Ishikawa (cell line): ENCODE measurements at regions not wholly inside any gene's neighbourhood (a gene's known extent, or its start where the extent isn't known, plus 50 kb on each side); places are given as distances from the start of the nearest gene placed in this dataset.

Experiments used
- CEBPB ChIP-seq: IDR thresholded peaks from 2 replicates; pipeline ENCODE4 v1.6.1; 2012
- CREB1 ChIP-seq: IDR thresholded peaks from 2 replicates; pipeline ENCODE4 v1.6.1; 2012; ENCODE audit warnings: low read depth
- EGR1 ChIP-seq: IDR thresholded peaks from 2 replicates; pipeline ENCODE4 v1.6.1; 2012
- EP300 ChIP-seq: IDR thresholded peaks from 2 replicates; pipeline ENCODE4 v1.6.1; 2012; ENCODE audit warnings: borderline replicate concordance
- FOXM1 ChIP-seq: IDR thresholded peaks from 2 replicates; pipeline ENCODE4 v1.6.1; 2012; ENCODE audit warnings: low read depth, borderline replicate concordance
- MAX ChIP-seq: IDR thresholded peaks from 2 replicates; pipeline ENCODE4 v1.6.1; 2012
- NFIC ChIP-seq: IDR thresholded peaks from 2 replicates; pipeline ENCODE4 v1.6.1; 2012
- TEAD4 ChIP-seq: IDR thresholded peaks from 2 replicates; pipeline ENCODE4 v1.6.1; 2012
- ZBTB7A ChIP-seq: IDR thresholded peaks from 2 replicates; pipeline ENCODE4 v1.6.1; 2012; ENCODE audit warnings: low read depth

- TF ChIP-seq ZBTB7A (no peak), EP300 (no peak), MAX (no peak), EGR1 (no peak), CREB1 (no peak), TEAD4 (no peak), FOXM1 (no peak), NFIC (no peak), CEBPB (no peak)
Measured at GRCh38 chr14:87084908-87085307, 908.1 kb downstream of the GALC start.
